Brain microvascular endothelial cell (primary cell): ENCODE measurements at regions not wholly inside any gene's neighbourhood (a gene's known extent, or its start where the extent isn't known, plus 50 kb on each side); places are given as distances from the start of the nearest gene placed in this dataset.

Experiments used
- DNase-seq: peaks from one replicate; pipeline ENCODE4 v3.0.0-alpha.2; 2020
- H3K27ac ChIP-seq: fragments of 250-450 bp; sonication (Bioruptor Pico); 2 replicates; pipeline ENCODE4 v1.5.1; 2020; ENCODE audit warnings: mild to moderate bottlenecking, moderate library complexity
- H3K27me3 ChIP-seq: fragments of 250-450 bp; sonication (Bioruptor Pico); replicated peaks from 2 replicates; pipeline ENCODE4 v1.5.1; 2020; ENCODE audit warnings: mild to moderate bottlenecking
- H3K36me3 ChIP-seq: fragments of 250-450 bp; sonication (Bioruptor Pico); replicated peaks from 2 replicates; pipeline ENCODE4 v1.5.1; 2020; ENCODE audit warnings: mild to moderate bottlenecking
- H3K4me3 ChIP-seq: 2 replicates; pipeline ENCODE4 v1.5.1; 2011; ENCODE audit warnings: low read depth, mild to moderate bottlenecking, control low read depth, low read length, moderate library complexity
- in situ Hi-C: cut with HindIII; loops from 2 replicates; pipeline ENCODE4 v1.10.0; 2017; ENCODE audit warnings: low sequenced_read_pairs, low pct_ligation_motif_present
- TF ChIP-seq, protein P1 (sequence below): IDR thresholded peaks from 2 replicates; pipeline ENCODE4 v1.5.1; 2011; ENCODE audit warnings: low read depth, mild to moderate bottlenecking, moderate library complexity, low read length, control low read depth, inconsistent platforms; ENCODE audit errors: missing control alignments

DNA sequence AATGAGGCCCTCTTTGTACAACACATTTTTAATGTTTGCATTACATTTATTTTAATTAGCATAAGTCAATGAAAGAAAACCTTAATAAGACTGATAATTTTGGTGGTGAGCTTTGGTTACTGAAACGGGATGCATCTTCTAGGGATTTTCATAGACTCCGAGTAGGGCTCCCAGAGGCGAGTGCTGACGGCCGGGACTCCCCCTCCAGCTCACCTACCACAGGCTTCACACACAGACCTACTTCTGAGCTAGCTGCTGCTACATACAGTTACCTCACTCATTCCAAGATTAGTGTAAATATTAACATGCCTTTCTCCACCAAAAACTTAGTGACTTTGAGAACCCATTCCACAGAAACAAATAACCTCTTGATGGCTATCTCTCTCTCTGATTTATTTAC, 271.1 kb downstream of the GALR1 start:
- in situ Hi-C loops, result no loop called here
- TF ChIP-seq, protein P1, sequence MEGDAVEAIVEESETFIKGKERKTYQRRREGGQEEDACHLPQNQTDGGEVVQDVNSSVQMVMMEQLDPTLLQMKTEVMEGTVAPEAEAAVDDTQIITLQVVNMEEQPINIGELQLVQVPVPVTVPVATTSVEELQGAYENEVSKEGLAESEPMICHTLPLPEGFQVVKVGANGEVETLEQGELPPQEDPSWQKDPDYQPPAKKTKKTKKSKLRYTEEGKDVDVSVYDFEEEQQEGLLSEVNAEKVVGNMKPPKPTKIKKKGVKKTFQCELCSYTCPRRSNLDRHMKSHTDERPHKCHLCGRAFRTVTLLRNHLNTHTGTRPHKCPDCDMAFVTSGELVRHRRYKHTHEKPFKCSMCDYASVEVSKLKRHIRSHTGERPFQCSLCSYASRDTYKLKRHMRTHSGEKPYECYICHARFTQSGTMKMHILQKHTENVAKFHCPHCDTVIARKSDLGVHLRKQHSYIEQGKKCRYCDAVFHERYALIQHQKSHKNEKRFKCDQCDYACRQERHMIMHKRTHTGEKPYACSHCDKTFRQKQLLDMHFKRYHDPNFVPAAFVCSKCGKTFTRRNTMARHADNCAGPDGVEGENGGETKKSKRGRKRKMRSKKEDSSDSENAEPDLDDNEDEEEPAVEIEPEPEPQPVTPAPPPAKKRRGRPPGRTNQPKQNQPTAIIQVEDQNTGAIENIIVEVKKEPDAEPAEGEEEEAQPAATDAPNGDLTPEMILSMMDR, result no peak
- no peaks in the 10 kb centered on the region for H3K36me3 ChIP-seq
- no peak overlapping the region for H3K4me3 ChIP-seq
- H3K27me3 ChIP-seq, result no peaks in the 10 kb centered on the region
- H3K27ac ChIP-seq, result no peak overlapping the region
- no peak for DNase-seq

DNA sequence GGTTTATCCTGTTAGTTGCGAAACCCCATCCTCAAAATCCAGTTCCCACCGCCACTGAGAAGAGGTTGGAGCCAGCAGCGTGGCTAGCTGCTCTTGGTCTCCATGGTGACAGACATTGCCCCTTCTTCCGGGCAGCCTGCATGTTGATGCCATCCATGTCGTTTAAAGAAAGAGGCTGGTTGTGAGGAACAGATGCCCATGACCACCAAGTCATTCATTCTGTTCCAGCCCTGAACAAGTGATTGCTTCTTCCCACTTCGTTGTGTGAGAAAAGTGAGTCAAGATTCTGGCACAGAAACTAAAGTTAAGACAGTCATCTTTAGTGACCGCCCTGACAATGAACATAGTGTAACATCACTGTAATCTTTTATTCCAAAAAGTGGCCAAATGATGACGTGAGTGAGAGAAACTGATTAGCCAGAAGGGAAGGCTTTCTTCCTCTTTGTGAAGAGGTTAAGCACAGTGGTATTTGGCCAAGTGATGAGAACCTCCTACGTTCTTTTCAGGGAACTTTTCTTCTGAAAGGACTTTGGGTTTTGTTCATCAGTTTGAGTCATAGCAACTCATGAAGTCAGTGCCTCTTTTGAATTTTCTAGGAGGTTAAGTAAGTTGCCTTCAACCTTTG, 272.5 kb downstream of the GALR1 start:
- H3K36me3 ChIP-seq, result no peaks in the 10 kb centered on the region
- no peak overlapping the region for H3K27ac ChIP-seq
- H3K27me3 ChIP-seq, result no peaks in the 10 kb centered on the region
- no peak overlapping the region for H3K4me3 ChIP-seq
- DNase-seq, result no peak
- in situ Hi-C loops, result no loop called here
- TF ChIP-seq, protein P1, result no peak

DNA sequence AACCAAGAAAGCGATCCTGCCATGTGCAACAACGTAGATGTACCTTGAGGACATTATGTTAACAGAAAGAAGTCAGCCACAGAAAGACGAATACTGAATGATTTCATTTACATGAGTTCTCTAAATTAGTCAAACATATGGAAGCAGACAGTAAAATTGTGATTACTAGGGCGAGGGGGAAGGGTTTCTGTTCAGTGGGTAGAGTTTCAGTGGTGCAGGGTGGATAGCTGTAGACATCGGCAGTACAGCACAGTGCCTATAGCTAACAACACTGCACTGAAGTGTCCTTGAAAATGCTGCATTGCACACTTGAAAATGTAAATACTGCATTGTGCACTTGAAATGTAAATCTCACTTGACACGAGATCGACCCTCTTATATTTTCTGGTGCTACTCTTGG, 275.3 kb downstream of the GALR1 start:
- no peak for DNase-seq
- in situ Hi-C loops, result no loop called here
- TF ChIP-seq, protein P1, result no peak
- Histone ChIP-seq H3K27ac (no peak overlapping the region), H3K27me3 (no peaks in the 10 kb centered on the region), H3K36me3 (no peaks in the 10 kb centered on the region), H3K4me3 (no peak overlapping the region)

DNA sequence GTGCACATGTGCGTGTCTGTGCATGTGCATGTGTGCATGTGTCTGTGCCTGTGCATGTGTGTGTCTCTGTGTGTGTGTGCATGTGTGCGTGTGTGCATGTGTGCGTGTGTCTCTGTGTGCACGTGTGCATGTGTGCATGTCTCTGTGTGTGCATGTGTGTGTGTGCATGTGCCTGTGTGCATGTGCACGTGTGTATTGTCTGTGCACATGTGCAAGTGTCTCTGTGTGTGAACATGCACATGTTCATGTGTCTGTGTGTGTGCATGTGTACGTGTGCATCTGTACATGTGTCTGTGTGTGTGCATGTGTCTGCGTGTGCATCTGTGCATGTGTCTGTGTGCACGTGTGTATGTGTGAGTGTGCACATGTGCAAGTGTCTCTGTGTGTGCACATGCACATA, 277.3 kb downstream of the GALR1 start:
- H3K36me3 ChIP-seq, result no peaks in the 10 kb centered on the region
- in situ Hi-C loops, result no loop called here
- TF ChIP-seq, protein P1, result no peak
- no peak for DNase-seq
- H3K4me3 ChIP-seq, result no peak overlapping the region
- no peak overlapping the region for H3K27ac ChIP-seq
- no peaks in the 10 kb centered on the region for H3K27me3 ChIP-seq

DNA sequence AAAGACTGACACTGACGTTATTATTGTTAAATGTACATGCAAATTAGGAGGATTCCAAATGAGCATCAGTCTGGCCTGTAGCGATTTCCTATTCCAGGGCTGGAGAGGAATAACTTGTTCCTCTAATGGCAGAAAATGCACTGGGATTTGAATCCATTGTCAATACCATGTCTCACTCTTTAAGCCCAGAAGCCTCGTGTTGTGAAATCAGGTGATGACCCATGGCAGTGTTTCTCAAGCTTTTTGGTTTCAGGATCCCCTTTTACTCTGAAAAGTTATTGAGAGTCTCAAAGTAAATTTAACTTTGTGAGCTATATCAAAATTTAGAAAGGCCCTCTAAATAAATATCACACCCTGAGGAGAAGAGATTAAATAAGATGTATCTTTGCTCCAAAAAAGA, 279.2 kb downstream of the GALR1 start:
- no peak for DNase-seq
- TF ChIP-seq, protein P1, result no peak
- in situ Hi-C loops, result no loop called here
- Histone ChIP-seq H3K27me3 (no peaks in the 10 kb centered on the region), H3K27ac (no peak overlapping the region), H3K4me3 (no peak overlapping the region), H3K36me3 (no peaks in the 10 kb centered on the region)
